Gastroesophageal sphincter (tissue), 4 donors: ENCODE measurements at regions not wholly inside any gene's neighbourhood (a gene's known extent, or its start where the extent isn't known, plus 50 kb on each side); places are given as distances from the start of the nearest gene placed in this dataset.

Experiments used
- ATAC-seq: fragments of 150-250 bp; one replicate; pipeline ENCODE4 v1.9.1; 2016; ENCODE audit warnings: mild to moderate bottlenecking, moderate library complexity
- H3K27ac ChIP-seq, 4 donors: fragments of 200-600 bp; sonication (generic) in 3 of 4; 1 replicate in 3 of 4; 2 replicates in 1 of 4; pipeline ENCODE4 v1.5.1; 2016 to 2019
- H3K27me3 ChIP-seq: fragments of 200-600 bp; sonication (generic); one replicate; pipeline ENCODE4 v1.5.1; 2019
- H3K36me3 ChIP-seq, 2 donors: fragments of 200-600 bp; sonication (generic); one replicate each; pipeline ENCODE4 v1.5.1; 2019; ENCODE audit warnings: control low read depth in 1 of 2
- H3K4me1 ChIP-seq, 3 donors: fragments of 200-600 bp; sonication (generic); 1 replicate in 2 of 3; 2 replicates in 1 of 3; pipeline ENCODE4 v1.5.1; 2016 to 2019; ENCODE audit warnings: control low read depth in 2 of 3
- H3K4me3 ChIP-seq, 2 donors: fragments of 200-600 bp; sonication (generic); one replicate each; pipeline ENCODE4 v1.5.1; 2019; ENCODE audit warnings: mild to moderate bottlenecking in 1 of 2, moderate library complexity in 1 of 2
- H3K9me3 ChIP-seq, 3 donors: fragments of 200-600 bp; sonication (generic); one replicate each; pipeline ENCODE4 v1.5.1; 2017 to 2019; ENCODE audit warnings: control low read depth in 2 of 3
- EP300 ChIP-seq: sonication (generic); formaldehyde crosslinking; IDR thresholded peaks from one replicate; pipeline ENCODE4 v1.6.1; 2017; ENCODE audit warnings: antibody characterized with exemption, mild to moderate bottlenecking
- POLR2A ChIP-seq, 2 donors: fragments of 450-650 bp; IDR thresholded peaks; one replicate each; pipeline ENCODE4 v1.6.1; 2017; ENCODE audit warnings: antibody characterized with exemption in 2 of 2, mild to moderate bottlenecking in 2 of 2, moderate library complexity in 1 of 2
- POLR2AphosphoS5 ChIP-seq: sonication (generic); formaldehyde crosslinking; IDR thresholded peaks from one replicate; pipeline ENCODE4 v1.6.1; 2017; ENCODE audit warnings: antibody characterized with exemption
- WGBS, 2 donors: methylation state at CpG; one replicate each; pipeline ENCODE4 v1.1.5; 2018; ENCODE audit warnings: low coverage in 1 of 2; 5-methylcytosine and 5-hydroxymethylcytosine counted together
- TF ChIP-seq, protein P1 (sequence below), 4 experiments: fragments of 200-600 bp in 2 of 4; fragments of 450-650 bp in 2 of 4; sonication (generic) in 1 of 4; IDR thresholded peaks; one replicate each; pipeline ENCODE4 v1.5.1; 2017 to 2019; ENCODE audit warnings: antibody characterized with exemption in 4 of 4, mild to moderate bottlenecking in 2 of 4, moderate library complexity in 2 of 4

DNA sequence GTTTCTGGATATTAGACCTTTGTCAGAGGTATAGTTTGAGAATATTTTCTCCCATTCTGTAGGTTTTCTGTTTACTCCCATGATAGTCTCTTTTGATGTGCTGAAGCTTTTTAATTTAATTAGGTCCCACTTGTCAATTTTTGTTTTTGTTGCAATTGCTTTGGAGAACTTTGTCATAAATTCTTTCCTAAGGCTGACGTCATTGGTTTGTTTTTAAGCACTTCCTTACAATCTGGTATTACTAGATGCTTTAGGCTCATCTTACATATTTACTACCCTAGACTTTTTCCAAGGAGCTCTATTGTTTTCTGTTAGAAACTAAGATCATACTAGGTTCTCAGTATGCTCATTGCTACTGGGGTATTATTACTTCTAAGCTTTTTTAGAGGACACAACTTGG lies 806.3 kb downstream of the PDHA2 start:
- no peak overlapping the region for H3K4me3 ChIP-seq
- H3K27ac ChIP-seq: no peak overlapping the region
- ATAC-seq: no peak
- H3K4me1 ChIP-seq: no peaks in the 10 kb centered on the region
- no peak for TF ChIP-seq POLR2AphosphoS5
- TF ChIP-seq EP300: no peak
- TF ChIP-seq, protein P1, sequence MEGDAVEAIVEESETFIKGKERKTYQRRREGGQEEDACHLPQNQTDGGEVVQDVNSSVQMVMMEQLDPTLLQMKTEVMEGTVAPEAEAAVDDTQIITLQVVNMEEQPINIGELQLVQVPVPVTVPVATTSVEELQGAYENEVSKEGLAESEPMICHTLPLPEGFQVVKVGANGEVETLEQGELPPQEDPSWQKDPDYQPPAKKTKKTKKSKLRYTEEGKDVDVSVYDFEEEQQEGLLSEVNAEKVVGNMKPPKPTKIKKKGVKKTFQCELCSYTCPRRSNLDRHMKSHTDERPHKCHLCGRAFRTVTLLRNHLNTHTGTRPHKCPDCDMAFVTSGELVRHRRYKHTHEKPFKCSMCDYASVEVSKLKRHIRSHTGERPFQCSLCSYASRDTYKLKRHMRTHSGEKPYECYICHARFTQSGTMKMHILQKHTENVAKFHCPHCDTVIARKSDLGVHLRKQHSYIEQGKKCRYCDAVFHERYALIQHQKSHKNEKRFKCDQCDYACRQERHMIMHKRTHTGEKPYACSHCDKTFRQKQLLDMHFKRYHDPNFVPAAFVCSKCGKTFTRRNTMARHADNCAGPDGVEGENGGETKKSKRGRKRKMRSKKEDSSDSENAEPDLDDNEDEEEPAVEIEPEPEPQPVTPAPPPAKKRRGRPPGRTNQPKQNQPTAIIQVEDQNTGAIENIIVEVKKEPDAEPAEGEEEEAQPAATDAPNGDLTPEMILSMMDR (IDR thresholded peaks at IDR 0.05): no peak
- no peak for TF ChIP-seq POLR2A (IDR thresholded peaks at IDR 0.05)
- no peaks in the 10 kb centered on the region for H3K9me3 ChIP-seq
- H3K36me3 ChIP-seq: no peaks in the 10 kb centered on the region
- WGBS, 2 donors: 80 to 91% methylated on average over 1 of the region's 1 CpG
- H3K27me3 ChIP-seq: no peaks in the 10 kb centered on the region

DNA sequence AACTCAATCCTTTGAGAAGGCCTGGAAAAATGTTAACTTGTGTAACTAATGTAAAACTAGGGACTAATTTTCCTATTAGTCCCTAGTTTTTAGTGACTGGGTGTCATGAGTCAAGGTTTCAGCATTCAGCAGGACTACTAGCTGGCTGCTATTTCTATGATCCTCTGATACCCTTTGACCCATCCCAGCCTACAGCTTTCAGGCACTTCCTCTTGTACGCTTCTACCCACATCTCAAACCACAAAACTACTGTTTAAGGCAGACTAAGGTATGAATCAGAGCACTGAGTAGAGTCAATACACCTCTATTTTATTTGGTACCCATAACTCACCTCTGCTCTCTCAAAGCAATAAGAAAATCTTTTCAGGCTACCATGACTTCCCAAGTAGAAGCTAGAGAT lies 809.6 kb downstream of the PDHA2 start:
- Histone ChIP-seq H3K4me1 (no peaks in the 10 kb centered on the region), H3K4me3 (no peak overlapping the region), H3K27me3 (no peaks in the 10 kb centered on the region), H3K9me3 (no peaks in the 10 kb centered on the region), H3K27ac (no peak overlapping the region), H3K36me3 (no peaks in the 10 kb centered on the region)
- WGBS, 2 donors: 75% methylated on average over 1 of the region's 1 CpG; no CpG with 5 or more reads in 1 of the 2 donors
- ATAC-seq: no peak
- TF ChIP-seq POLR2A (IDR thresholded peaks at IDR 0.05): no peak
- no peak for TF ChIP-seq EP300
- TF ChIP-seq, protein P1 (IDR thresholded peaks at IDR 0.05): no peak
- TF ChIP-seq POLR2AphosphoS5: no peak

DNA sequence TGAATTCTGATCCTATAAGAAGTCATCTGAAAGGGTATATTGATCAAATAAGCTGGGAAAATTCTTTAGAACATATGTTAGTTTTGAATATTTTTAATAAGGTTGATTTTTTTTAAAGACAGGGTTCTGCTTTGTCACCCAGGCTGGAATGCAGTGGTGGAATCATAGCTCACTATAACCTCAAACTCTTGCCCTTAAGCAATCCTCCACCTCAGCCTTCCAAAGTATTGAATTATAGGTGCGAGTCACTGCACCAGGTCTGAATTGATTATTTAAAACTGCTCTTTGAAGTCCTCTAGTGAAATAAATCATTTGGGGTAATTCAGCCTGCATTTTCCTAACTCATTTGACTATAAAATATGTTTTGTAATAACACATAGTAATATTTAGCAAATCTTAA lies 812.3 kb downstream of the PDHA2 start:
- no peak for ATAC-seq
- Histone ChIP-seq H3K4me1 (no peaks in the 10 kb centered on the region), H3K27ac (no peak overlapping the region), H3K27me3 (no peaks in the 10 kb centered on the region), H3K9me3 (no peaks in the 10 kb centered on the region), H3K4me3 (no peak overlapping the region), H3K36me3 (no peaks in the 10 kb centered on the region)
- TF ChIP-seq, protein P1 (IDR thresholded peaks at IDR 0.05): no peak
- no peak for TF ChIP-seq POLR2A (IDR thresholded peaks at IDR 0.05)
- no peak for TF ChIP-seq EP300
- TF ChIP-seq POLR2AphosphoS5: no peak
- 76% methylated on average over 1 of the region's 1 CpG; no CpG with 5 or more reads in 1 of the 2 donors for WGBS, 2 donors

DNA sequence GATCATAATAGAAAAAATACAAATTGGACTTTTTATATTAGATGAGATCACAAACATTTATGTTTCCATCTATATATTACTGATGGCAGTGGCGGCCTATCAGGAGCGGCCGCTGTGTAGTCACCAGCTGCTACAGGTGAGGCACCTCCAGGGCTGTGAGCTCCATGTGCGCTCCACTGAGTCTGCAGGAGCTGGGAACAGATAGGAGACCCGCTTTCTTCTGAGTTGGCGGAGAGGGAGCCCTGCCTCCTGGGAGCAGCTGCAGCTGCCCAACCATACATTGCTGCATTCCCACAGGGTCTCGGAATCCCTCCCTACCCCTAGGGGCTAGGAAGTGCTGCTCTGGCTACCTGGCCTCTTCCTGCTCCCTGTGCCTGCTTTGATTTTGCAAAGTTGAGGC lies 812.9 kb downstream of the PDHA2 start:
- Histone ChIP-seq H3K36me3 (no peaks in the 10 kb centered on the region), H3K4me1 (no peaks in the 10 kb centered on the region), H3K27ac (no peak overlapping the region), H3K9me3 (no peaks in the 10 kb centered on the region), H3K4me3 (no peak overlapping the region), H3K27me3 (no peaks in the 10 kb centered on the region)
- TF ChIP-seq EP300 (no peak), POLR2A (IDR thresholded peaks at IDR 0.05) (no peak), POLR2AphosphoS5 (no peak)
- no peak for ATAC-seq
- WGBS, 2 donors: 80 to 81% methylated on average over 2 to 5 of the region's 7 CpGs

DNA sequence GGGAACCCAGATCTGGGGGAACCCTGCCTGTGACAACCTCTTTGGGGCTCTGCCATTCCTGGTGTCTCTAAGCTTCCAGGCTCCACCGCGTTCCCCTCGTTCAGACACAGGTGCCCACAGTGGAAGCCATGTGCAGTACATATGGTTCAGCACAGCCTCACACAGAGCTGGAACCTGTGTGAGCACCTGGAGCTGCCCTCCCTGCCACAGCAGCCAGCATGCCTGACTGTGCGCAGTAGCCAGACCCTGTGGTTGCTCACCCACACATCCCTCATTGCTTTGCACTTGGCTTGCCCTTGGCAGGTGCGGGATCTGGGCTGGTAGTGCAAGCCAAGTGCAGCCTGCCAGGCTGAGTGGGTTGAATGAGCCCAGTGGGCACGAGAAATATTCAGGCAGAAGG lies 814.2 kb downstream of the PDHA2 start:
- no peak overlapping the region for H3K4me3 ChIP-seq
- WGBS, 2 donors: 71 to 80% methylated on average over 1 of the region's 6 CpGs
- TF ChIP-seq POLR2A (IDR thresholded peaks at IDR 0.05) (no peak), EP300 (no peak), POLR2AphosphoS5 (no peak)
- TF ChIP-seq, protein P1 (IDR thresholded peaks at IDR 0.05): no peak
- no peaks in the 10 kb centered on the region for H3K36me3 ChIP-seq
- H3K27ac ChIP-seq: no peak overlapping the region
- no peak for ATAC-seq
- no peaks in the 10 kb centered on the region for H3K9me3 ChIP-seq
- H3K4me1 ChIP-seq: no peaks in the 10 kb centered on the region
- no peaks in the 10 kb centered on the region for H3K27me3 ChIP-seq
